GM20000 (cell line): ENCODE measurements at regions not wholly inside any gene's neighbourhood (a gene's known extent, or its start where the extent isn't known, plus 50 kb on each side); places are given as distances from the start of the nearest gene placed in this dataset.
"Not testable (repeated sequence)": the region's sequence is repeated elsewhere in the genome, so short reads cannot be mapped to it uniquely, and the experiment has no call there.

Experiments
- DNase-seq: peaks from one replicate; pipeline ENCODE4 v3.0.0; 2012; ENCODE audit warnings: low spot score
- TF ChIP-seq, protein P1 (sequence below): IDR thresholded peaks from 2 replicates; pipeline ENCODE4 v1.5.1; 2012; ENCODE audit warnings: mild to moderate bottlenecking, control low read depth; ENCODE audit errors: extremely low read depth, missing control alignments

DNA sequence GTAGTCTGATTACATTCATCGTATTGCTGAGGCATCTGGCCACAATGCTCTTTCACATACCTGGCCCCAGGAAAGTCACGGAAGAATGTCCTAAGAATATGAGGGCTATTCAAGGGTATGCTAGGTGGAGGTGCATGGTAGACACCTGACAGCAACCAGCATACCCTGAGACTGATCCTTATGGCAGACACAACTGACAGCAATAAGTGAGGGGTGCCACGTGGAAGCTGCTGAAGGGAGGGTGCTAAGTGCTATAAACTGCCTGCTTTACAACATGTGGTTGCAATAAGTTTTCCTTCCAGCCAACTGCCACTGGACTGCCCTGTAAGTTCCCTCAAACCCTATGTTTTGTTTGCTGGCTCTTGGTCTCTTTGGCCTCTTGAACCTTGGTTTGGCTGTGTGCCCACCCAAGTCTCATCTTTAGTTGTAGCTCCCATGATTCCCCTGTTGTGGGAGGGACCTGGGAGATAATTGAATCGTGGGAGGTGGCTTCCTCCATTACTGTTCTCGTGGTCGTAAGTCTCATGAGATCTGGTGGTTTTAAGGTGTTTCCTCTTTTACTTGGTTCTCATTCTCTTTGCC lies 201.3 kb upstream of the MOCS1 start:
- DNase-seq: no peak
- TF ChIP-seq, protein P1, sequence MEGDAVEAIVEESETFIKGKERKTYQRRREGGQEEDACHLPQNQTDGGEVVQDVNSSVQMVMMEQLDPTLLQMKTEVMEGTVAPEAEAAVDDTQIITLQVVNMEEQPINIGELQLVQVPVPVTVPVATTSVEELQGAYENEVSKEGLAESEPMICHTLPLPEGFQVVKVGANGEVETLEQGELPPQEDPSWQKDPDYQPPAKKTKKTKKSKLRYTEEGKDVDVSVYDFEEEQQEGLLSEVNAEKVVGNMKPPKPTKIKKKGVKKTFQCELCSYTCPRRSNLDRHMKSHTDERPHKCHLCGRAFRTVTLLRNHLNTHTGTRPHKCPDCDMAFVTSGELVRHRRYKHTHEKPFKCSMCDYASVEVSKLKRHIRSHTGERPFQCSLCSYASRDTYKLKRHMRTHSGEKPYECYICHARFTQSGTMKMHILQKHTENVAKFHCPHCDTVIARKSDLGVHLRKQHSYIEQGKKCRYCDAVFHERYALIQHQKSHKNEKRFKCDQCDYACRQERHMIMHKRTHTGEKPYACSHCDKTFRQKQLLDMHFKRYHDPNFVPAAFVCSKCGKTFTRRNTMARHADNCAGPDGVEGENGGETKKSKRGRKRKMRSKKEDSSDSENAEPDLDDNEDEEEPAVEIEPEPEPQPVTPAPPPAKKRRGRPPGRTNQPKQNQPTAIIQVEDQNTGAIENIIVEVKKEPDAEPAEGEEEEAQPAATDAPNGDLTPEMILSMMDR: no peak

DNA sequence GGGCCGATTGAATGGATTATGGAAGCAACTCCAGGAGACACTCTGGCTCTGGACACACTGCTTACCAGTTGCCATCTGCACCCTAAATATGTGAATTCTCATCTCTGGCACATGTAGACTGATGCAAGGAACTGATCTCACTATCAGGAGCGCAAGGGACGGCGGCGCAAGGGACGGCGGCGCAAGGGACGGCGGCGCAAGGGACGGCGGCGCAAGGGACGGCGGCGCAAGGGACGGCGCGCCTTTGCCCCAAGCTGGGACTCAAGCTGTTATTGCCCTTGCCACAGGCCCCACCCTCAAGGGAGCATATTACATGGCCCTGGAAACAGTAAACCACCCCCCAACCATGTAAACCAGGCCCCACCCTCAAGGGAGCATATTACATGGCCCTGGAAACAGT lies 199.7 kb upstream of the MOCS1 start:
- not testable (repeated sequence) for DNase-seq

DNA sequence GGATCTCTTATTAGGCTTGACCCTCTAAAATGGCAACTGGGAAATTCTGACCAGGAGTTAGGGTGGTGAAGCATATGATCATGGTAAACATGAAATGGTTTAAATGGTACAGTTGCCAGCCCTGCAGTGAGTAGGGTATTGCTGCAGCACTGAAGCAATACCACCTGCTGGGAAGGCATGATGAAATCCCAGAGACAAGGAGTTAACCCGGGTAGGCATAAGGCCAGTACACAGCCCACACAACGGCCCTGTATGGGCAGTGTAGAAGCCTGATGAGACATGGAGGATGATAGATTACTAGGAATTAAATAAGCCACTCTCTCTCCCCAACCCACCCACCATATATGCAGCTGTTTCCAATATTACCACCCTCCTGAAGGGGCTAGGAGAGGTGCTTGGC lies 197.4 kb upstream of the MOCS1 start:
- TF ChIP-seq, protein P1: no peak
- no peak for DNase-seq

DNA sequence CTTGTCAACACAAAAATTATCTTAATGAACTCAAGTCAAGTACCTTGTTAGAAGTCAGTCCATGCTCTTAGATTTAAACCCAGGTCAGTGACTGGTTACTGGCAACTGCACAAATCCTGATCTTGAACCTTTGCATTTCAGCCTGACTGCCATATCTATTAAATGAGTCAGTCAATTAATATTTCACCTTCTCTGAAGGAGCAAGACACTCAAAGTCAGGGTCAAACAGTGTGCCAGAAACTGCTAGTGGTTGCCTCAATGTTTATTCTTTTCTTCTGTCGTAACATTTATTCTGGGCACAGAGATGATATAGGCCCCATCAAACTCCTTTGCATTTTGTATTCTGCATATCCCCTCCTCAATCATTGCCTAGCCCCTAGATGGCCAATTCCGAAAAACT lies 193.9 kb upstream of the MOCS1 start:
- TF ChIP-seq, protein P1: no peak
- DNase-seq: no peak

DNA sequence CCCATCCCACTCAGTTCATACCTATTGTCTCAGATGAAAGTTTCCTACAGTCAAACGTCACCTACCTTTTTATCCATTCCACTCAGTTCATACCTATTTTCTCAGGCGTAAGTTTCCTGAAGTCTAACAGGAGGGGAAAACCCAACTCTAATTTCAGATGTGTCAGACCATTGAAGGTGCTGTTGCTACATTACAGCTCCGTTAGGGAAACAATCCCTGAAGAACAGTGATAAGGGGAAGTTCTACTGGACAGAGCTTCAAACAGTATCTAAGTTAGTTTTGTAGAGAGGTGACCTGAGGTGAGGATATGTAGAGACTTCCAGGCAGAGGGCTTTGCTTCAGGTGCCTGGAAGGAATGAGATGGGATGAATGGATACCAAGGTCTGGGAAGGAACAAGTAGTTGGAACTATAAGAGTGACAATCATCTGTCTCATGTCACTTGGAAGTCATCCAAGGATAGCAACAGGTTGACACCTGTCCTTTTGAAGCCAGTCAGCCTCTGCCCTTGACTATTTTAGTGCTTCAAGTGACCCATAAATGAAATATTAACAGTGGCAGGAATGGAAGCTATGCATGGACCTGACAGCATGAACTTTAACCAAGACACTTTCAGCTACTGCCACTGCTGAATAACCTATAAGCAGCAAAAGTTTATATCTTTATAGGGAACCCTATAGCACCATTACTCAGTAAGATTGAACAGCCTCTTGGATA lies 191.6 kb upstream of the MOCS1 start:
- TF ChIP-seq, protein P1: no peak
- no peak for DNase-seq

DNA sequence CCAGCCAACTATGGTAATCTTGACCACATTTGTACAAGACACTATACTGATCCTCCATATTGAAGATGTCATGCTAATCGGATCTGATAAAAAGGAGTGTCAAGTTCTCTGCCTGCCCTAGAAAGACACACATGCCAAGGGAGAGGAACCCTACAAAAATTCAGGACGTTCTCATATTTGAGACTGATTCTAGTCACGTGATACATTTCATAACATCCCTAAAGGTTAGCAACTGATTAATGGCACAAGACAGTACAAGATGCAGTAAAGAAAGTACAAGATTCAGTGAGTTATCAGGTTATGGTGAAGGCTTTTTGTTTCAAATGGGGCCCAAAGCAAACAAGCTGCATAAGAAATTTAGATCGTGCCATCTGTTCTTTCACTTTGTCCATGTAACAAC lies 190.7 kb upstream of the MOCS1 start:
- DNase-seq: no peak
- TF ChIP-seq, protein P1: no peak

DNA sequence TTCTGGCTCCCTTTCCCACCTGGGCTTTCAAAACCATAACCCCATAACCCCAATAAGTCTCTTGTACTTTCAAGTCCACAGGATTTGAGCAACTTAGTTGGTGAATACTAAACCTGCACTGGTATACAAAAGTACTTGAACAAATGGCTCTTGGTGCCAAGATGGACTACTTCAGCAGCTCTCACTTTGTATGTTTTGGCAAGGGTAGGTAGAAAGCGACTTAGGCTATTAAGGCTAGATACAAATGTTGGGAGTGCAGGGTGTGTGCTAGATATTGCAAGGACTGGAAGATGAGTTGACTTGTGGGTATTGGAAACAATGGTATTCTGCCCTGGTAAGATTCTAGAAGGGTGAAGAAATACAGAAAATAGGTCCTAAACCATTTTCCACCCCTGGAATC lies 182.6 kb upstream of the MOCS1 start:
- DNase-seq: no peak
- TF ChIP-seq, protein P1: no peak

DNA sequence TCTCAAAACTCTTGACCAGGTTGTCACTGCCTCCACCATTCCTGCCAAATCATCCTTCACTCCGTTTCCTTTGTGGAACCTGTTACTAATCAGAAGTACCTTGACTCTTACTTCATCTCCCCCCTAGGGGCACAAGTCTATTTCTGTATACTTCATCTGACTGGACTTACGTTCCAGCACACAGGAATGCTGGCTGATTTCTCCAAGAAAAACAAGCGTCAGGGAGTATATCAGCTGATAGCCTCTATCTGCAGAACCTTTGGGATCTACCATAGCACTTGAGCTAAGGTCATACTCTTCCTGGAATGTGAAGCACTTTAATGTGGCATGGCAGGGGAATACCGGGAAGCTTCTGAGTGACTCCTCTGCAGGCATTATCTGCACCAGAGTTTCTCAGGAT lies 178.1 kb upstream of the MOCS1 start:
- no peak for DNase-seq
- TF ChIP-seq, protein P1: no peak
